A673 (cell line): ENCODE measurements at regions not wholly inside any gene's neighbourhood (a gene's known extent, or its start where the extent isn't known, plus 50 kb on each side); places are given as distances from the start of the nearest gene placed in this dataset.
A peak's percentile ranks its signal among the peaks of the same experiment; 100 is the strongest.

Experiments used
- BruUV-seq: library from RNA; stranded (reverse); fragments of 400-500 nt; replicated peaks from 2 replicates; lab custom pipeline; 2021; lab: Mats Ljungman, UMichigan
- CTCF ChIA-PET: fragments of 300-600 bp; sonication (Branson Sonifier 250); formaldehyde crosslinking; loops from one replicate; lab custom pipeline; 2022; ENCODE audit warnings: antibody characterized with exemption; lab: Charles Lee
- POLR2A ChIA-PET: fragments of 300-600 bp; sonication (Branson Sonifier 250); formaldehyde crosslinking; loops from one replicate; lab custom pipeline; 2022; ENCODE audit warnings: antibody characterized with exemption; ENCODE audit not compliant: low non-redundant PET; lab: Charles Lee
- DNase-seq: peaks from one replicate; pipeline ENCODE4 v3.0.0-alpha.2; 2015; ENCODE audit warnings: low spot score
- H3K27ac ChIP-seq: fragments of 200-600 bp; sonication (generic); 2 replicates; pipeline ENCODE4 v1.5.1; 2016; ENCODE audit warnings: mixed run types, low read depth, mild to moderate bottlenecking, mixed read lengths, antibody characterized with exemption, low read length; ENCODE audit not compliant: poor library complexity, severe bottlenecking
- H3K27me3 ChIP-seq: fragments of 200-600 bp; sonication (generic); replicated peaks from 2 replicates; pipeline ENCODE4 v1.6.1; 2017; ENCODE audit warnings: mixed run types, low read depth, mild to moderate bottlenecking, mixed read lengths, antibody characterized with exemption, low read length; ENCODE audit not compliant: insufficient read depth, poor library complexity
- H3K36me3 ChIP-seq: fragments of 200-600 bp; sonication (generic); 2 replicates; pipeline ENCODE4 v1.6.1; 2016; ENCODE audit warnings: mixed run types, mild to moderate bottlenecking, mixed read lengths, antibody characterized with exemption, low read length; ENCODE audit not compliant: insufficient read depth, poor library complexity, severe bottlenecking
- H3K4me1 ChIP-seq: fragments of 200-600 bp; sonication (generic); 2 replicates; pipeline ENCODE4 v1.6.1; 2017; ENCODE audit warnings: mixed run types, mild to moderate bottlenecking, mixed read lengths, antibody characterized with exemption, low read length; ENCODE audit not compliant: insufficient read depth, poor library complexity, severe bottlenecking
- H3K4me3 ChIP-seq: fragments of 200-600 bp; sonication (generic); 2 replicates; pipeline ENCODE4 v1.5.1; 2016; ENCODE audit warnings: low read depth, mixed run types, mild to moderate bottlenecking, mixed read lengths, low read length; ENCODE audit not compliant: poor library complexity, severe bottlenecking
- H3K9me3 ChIP-seq: fragments of 200-600 bp; sonication (generic); 2 replicates; pipeline ENCODE4 v1.6.1; 2016; ENCODE audit warnings: mixed run types, low read depth, mild to moderate bottlenecking, mixed read lengths, antibody characterized with exemption, low read length; ENCODE audit not compliant: poor library complexity, severe bottlenecking
- CTCF ChIP-seq: fragments of 300-800, 200-600 bp; sonication (generic); conservative IDR thresholded peaks from 2 replicates; pipeline ENCODE4 v1.5.1; 2017; ENCODE audit warnings: low read depth, mild to moderate bottlenecking, antibody characterized with exemption, low read length, moderate library complexity, mixed read lengths
- EZH2 ChIP-seq: fragments of 200-600 bp; sonication (generic); IDR thresholded peaks from 2 replicates; pipeline ENCODE4 v1.6.1; 2017; ENCODE audit warnings: borderline replicate concordance, low read depth, mild to moderate bottlenecking, mixed read lengths, antibody characterized with exemption, low read length; ENCODE audit not compliant: poor library complexity, severe bottlenecking
- intact Hi-C: fragments of 100-400 bp; cut with micrococcal nuclease; formaldehyde crosslinking; loops from one replicate; pipeline ENCODE4 v1.10.0; 2022; ENCODE audit not compliant: unreplicated experiment

- peaks cover 18% of the 10 kb centered on the region for H3K4me1 ChIP-seq
- H3K9me3 ChIP-seq: no peaks in the 10 kb centered on the region
- no peak for DNase-seq
- POLR2A ChIA-PET: no interaction called here
- intact Hi-C loops: no loop called here
- CTCF ChIA-PET: no interaction called here
- no TSS peak for BruUV-seq
- no peaks in the 10 kb centered on the region for H3K27me3 ChIP-seq
- TF ChIP-seq CTCF: no peak
- TF ChIP-seq EZH2: no peak
- no peak overlapping the region for H3K4me3 ChIP-seq
- H3K36me3 ChIP-seq: no peaks in the 10 kb centered on the region
- no peak overlapping the region for H3K27ac ChIP-seq
These were observed 157.8 kb upstream of the TNC start for GRCh38 chr9:115275753-115276152.

- POLR2A ChIA-PET: no interaction called here
- Histone ChIP-seq H3K27ac (no peak overlapping the region), H3K4me1 (peaks cover 18% of the 10 kb centered on the region), H3K9me3 (no peaks in the 10 kb centered on the region), H3K4me3 (no peak overlapping the region), H3K36me3 (no peaks in the 10 kb centered on the region), H3K27me3 (no peaks in the 10 kb centered on the region)
- no peak for DNase-seq
- intact Hi-C loops: no loop called here
- CTCF ChIA-PET: no interaction called here
- no TSS peak for BruUV-seq
- TF ChIP-seq EZH2: no peak
- no peak for TF ChIP-seq CTCF
These were observed 158.7 kb upstream of the TNC start for GRCh38 chr9:115276621-115277020.

- no TSS peak for BruUV-seq
- Histone ChIP-seq H3K27me3 (no peaks in the 10 kb centered on the region), H3K9me3 (no peaks in the 10 kb centered on the region), H3K4me3 (no peak overlapping the region), H3K36me3 (no peaks in the 10 kb centered on the region), H3K4me1 (peaks cover 18% of the 10 kb centered on the region), H3K27ac (peak overlapping the region; percentile 75)
- intact Hi-C loops: no loop called here
- no peak for DNase-seq
- CTCF ChIA-PET: no interaction called here
- POLR2A ChIA-PET: no interaction called here
- TF ChIP-seq CTCF: no peak
- no peak for TF ChIP-seq EZH2
These were observed 159.3 kb upstream of the TNC start for GRCh38 chr9:115277301-115277700.
